Type B pancreatic cell (in vitro differentiated cells): ENCODE measurements at regions not wholly inside any gene's neighbourhood (a gene's known extent, or its start where the extent isn't known, plus 50 kb on each side); places are given as distances from the start of the nearest gene placed in this dataset.
A peak's percentile ranks its signal among the peaks of the same experiment; 100 is the strongest.

Experiments
- DNase-seq: peaks from one replicate; pipeline ENCODE4 v3.0.0; 2021; ENCODE audit warnings: mixed read lengths; ENCODE audit not compliant: unreplicated experiment; ENCODE audit errors: extremely low spot score
- H3K27ac Mint-ChIP-seq: 2 replicates; pipeline ENCODE4 v1.8.0; 2021; ENCODE audit warnings: mild to moderate bottlenecking, mixed read lengths
- H3K27me3 Mint-ChIP-seq: 2 replicates; pipeline ENCODE4 v1.8.0; 2021; ENCODE audit warnings: mixed read lengths
- H3K36me3 Mint-ChIP-seq: 2 replicates; pipeline ENCODE4 v1.8.0; 2021; ENCODE audit warnings: mixed read lengths
- H3K4me1 Mint-ChIP-seq: one replicate; pipeline ENCODE4 v1.8.0; 2021; ENCODE audit warnings: mixed read lengths; ENCODE audit not compliant: unreplicated experiment
- H3K4me3 Mint-ChIP-seq: 2 replicates; pipeline ENCODE4 v1.8.0; 2021; ENCODE audit warnings: mild to moderate bottlenecking, mixed read lengths
- H3K9me3 Mint-ChIP-seq: 2 replicates; pipeline ENCODE4 v1.8.0; 2021; ENCODE audit warnings: mixed read lengths
- CTCF ChIP-seq: fragments of 200-600 bp; sonication (generic); conservative IDR thresholded peaks from 2 replicates; pipeline ENCODE4 v1.5.0; 2021; ENCODE audit warnings: antibody characterized with exemption, mild to moderate bottlenecking

DNA sequence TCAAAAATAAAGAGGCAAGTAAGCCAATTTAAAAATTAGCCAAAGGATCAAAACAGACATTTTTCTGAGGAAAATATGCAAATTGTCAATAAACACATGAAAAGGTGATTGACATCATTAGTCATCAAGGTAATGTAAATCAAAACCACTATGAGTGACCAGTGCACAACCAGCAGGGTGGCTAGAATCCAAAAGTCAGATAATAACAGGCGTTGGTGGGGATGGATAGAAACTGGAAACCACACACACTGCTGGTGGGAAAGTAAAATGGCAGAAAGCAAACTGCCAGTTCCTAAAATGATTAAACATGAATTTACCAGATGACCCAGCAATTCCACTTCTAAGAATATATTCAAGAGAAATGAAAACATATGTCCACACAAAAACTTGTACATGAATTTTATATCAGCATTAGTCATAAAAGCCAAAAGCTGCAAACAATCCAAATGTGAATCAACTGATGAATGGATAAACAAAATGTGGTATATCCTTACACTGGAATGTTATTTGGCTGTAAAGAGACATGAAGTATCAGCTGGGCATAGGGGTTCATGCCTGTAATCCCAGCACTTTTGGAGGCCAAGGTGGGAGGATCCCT, 74.8 kb upstream of the MBOAT1 start:
- no peak overlapping the region for H3K4me3 Mint-ChIP-seq
- H3K9me3 Mint-ChIP-seq, result peaks cover 6% of the 10 kb centered on the region
- H3K27ac Mint-ChIP-seq, result no peak overlapping the region
- peaks cover 4% of the 10 kb centered on the region for H3K4me1 Mint-ChIP-seq
- no peak for DNase-seq
- no peak for TF ChIP-seq CTCF
- no peaks in the 10 kb centered on the region for H3K27me3 Mint-ChIP-seq
- H3K36me3 Mint-ChIP-seq, result no peaks in the 10 kb centered on the region

- peak; percentile 96 for TF ChIP-seq CTCF
- Mint-ChIP-seq H3K27ac (peak overlapping the region; percentile 11), H3K36me3 (no peaks in the 10 kb centered on the region), H3K4me1 (peaks cover 4% of the 10 kb centered on the region), H3K9me3 (no peaks in the 10 kb centered on the region), H3K4me3 (no peak overlapping the region), H3K27me3 (no peaks in the 10 kb centered on the region)
- DNase-seq, result peak; percentile 78
Measured at GRCh38 chr6:20291764-20292580, 79.7 kb upstream of the MBOAT1 start.

GRCh38 chr6:20292905-20293304, 80.6 kb upstream of the MBOAT1 start:
- no peak for DNase-seq
- H3K27ac Mint-ChIP-seq, result no peak overlapping the region
- no peaks in the 10 kb centered on the region for H3K27me3 Mint-ChIP-seq
- TF ChIP-seq CTCF, result no peak
- H3K9me3 Mint-ChIP-seq, result no peaks in the 10 kb centered on the region
- H3K4me3 Mint-ChIP-seq, result no peak overlapping the region
- no peaks in the 10 kb centered on the region for H3K36me3 Mint-ChIP-seq
- H3K4me1 Mint-ChIP-seq, result peaks cover 4% of the 10 kb centered on the region

DNA sequence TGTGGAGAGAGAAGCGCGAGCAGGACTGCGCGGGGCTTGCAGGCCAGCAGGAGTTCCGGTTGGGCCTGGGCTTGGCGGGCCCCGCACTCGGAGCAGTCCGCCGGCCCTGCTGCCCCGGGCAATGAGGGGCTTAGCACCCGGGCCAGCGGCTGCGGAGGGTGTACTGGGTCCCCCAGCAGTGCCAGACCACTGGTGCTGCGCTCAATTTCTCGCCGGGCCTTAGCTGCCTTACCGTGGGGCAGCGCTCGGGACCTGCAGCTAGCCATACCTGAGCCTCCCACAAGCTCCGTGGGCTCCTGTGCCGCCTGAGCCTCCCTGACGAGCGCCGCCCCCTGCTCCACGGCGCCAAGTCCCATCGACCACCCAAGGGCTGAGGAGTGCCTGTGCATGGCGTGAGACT, 89.0 kb upstream of the MBOAT1 start:
- no peak for DNase-seq
- H3K36me3 Mint-ChIP-seq, result no peaks in the 10 kb centered on the region
- H3K4me3 Mint-ChIP-seq, result no peak overlapping the region
- no peaks in the 10 kb centered on the region for H3K4me1 Mint-ChIP-seq
- no peak for TF ChIP-seq CTCF
- no peaks in the 10 kb centered on the region for H3K27me3 Mint-ChIP-seq
- H3K27ac Mint-ChIP-seq, result no peak overlapping the region
- H3K9me3 Mint-ChIP-seq, result no peaks in the 10 kb centered on the region

DNA sequence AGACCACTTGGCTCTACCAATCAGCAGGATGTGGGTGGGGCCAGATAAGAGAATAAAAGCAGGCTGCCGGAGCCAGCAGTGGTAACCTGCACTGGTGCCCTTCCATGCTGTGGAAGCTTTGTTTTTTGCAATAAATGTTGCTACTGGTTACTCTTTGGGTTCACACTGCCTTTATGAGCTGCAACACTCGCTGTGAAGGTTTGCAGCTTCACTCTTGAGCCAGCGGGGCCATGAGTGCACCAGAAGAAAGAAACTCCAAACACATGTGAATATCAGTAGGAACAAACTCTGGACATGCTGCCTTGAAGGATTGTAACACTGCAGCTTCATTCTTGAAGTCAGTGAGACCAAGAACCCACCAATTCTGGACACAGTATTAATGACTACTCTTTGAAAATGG, 89.9 kb upstream of the MBOAT1 start:
- Mint-ChIP-seq H3K27me3 (no peaks in the 10 kb centered on the region), H3K27ac (no peak overlapping the region), H3K4me1 (no peaks in the 10 kb centered on the region), H3K36me3 (no peaks in the 10 kb centered on the region), H3K4me3 (no peak overlapping the region), H3K9me3 (no peaks in the 10 kb centered on the region)
- no peak for TF ChIP-seq CTCF
- no peak for DNase-seq
